ENCODE measurements at regions not wholly inside any gene's neighbourhood (a gene's known extent, or its start where the extent isn't known, plus 50 kb on each side); places are given as distances from the start of the nearest gene placed in this dataset.

GRCh38 chr2:8102470-8102869 lies 579.4 kb upstream of the ID2 start:
- intact Hi-C loops (cut with DNase I): no loop called here
- DNase-seq (ENCODE audit: low spot score): no peak

GRCh38 chr2:8103085-8103708 lies 578.7 kb upstream of the ID2 start:
- DNase-seq (ENCODE audit: low spot score): no peak

GRCh38 chr2:8107150-8107549 lies 574.7 kb upstream of the ID2 start:
- intact Hi-C loops (cut with DNase I): no loop called here
- no peak for DNase-seq (ENCODE audit: low spot score)

More at GRCh38 chr2:8103085-8103708, 578.7 kb upstream of the ID2 start:
- intact Hi-C loops (cut with DNase I): no loop called here

- intact Hi-C loops (cut with DNase I): no loop called here
- no peak for DNase-seq (ENCODE audit: low spot score)
These were observed 574.1 kb upstream of the ID2 start for GRCh38 chr2:8107621-8108378.

GRCh38 chr2:8110716-8111115 lies 571.1 kb upstream of the ID2 start:
- intact Hi-C loops (cut with DNase I): no loop called here
- no peak for DNase-seq (ENCODE audit: low spot score)

GRCh38 chr2:8111193-8111592 lies 570.7 kb upstream of the ID2 start:
- intact Hi-C loops (cut with DNase I): no loop called here
- no peak for DNase-seq (ENCODE audit: low spot score)

GRCh38 chr2:8115456-8115855 lies 566.4 kb upstream of the ID2 start:
- intact Hi-C loops (cut with DNase I): no loop called here
- DNase-seq (ENCODE audit: low spot score): no peak

GRCh38 chr2:8115966-8116365 lies 565.9 kb upstream of the ID2 start:
- no peak for DNase-seq (ENCODE audit: low spot score)
- intact Hi-C loops (cut with DNase I): no loop called here

- no peak for DNase-seq (ENCODE audit: low spot score)
- intact Hi-C loops (cut with DNase I): no loop called here
These were observed 565.2 kb upstream of the ID2 start for GRCh38 chr2:8116661-8117060.

- intact Hi-C loops (cut with DNase I): no loop called here
- no peak for DNase-seq (ENCODE audit: low spot score)
These were observed 562.7 kb upstream of the ID2 start for GRCh38 chr2:8118940-8119781.

GRCh38 chr2:8119782-8120505 lies 561.9 kb upstream of the ID2 start:
- intact Hi-C loops (cut with DNase I): no loop called here
- no peak for DNase-seq (ENCODE audit: low spot score)

GRCh38 chr2:8120506-8120860 lies 561.4 kb upstream of the ID2 start:
- intact Hi-C loops (cut with DNase I): no loop called here
- no peak for DNase-seq (ENCODE audit: low spot score)

- DNase-seq (ENCODE audit: low spot score): no peak
- intact Hi-C loops (cut with DNase I): no loop called here
These were observed 560.6 kb upstream of the ID2 start for GRCh38 chr2:8121022-8121825.

GRCh38 chr2:8121826-8122513 lies 559.9 kb upstream of the ID2 start:
- intact Hi-C loops (cut with DNase I): no loop called here
- no peak for DNase-seq (ENCODE audit: low spot score)

GRCh38 chr2:8122520-8122919 lies 559.3 kb upstream of the ID2 start:
- intact Hi-C loops (cut with DNase I): no loop called here
- DNase-seq (ENCODE audit: low spot score): no peak

- DNase-seq (ENCODE audit: low spot score): no peak
- intact Hi-C loops (cut with DNase I): no loop called here
These were observed 558.4 kb upstream of the ID2 start for GRCh38 chr2:8123464-8123863.

GRCh38 chr2:8125741-8126711 lies 555.8 kb upstream of the ID2 start:
- intact Hi-C loops (cut with DNase I): no loop called here
- no peak for DNase-seq (ENCODE audit: low spot score)
